Activated T-cell treated with anti-CD3 and anti-CD28 coated beads for 24 hours (primary cell): ENCODE measurements at regions not wholly inside any gene's neighbourhood (a gene's known extent, or its start where the extent isn't known, plus 50 kb on each side); places are given as distances from the start of the nearest gene placed in this dataset.
"Not testable (repeated sequence)": the region's sequence is repeated elsewhere in the genome, so short reads cannot be mapped to it uniquely, and the experiment has no call there.

Experiments used
- DNase-seq: peaks from one replicate; pipeline ENCODE4 v3.0.0-alpha.2; 2020; ENCODE audit warnings: low read depth

DNA sequence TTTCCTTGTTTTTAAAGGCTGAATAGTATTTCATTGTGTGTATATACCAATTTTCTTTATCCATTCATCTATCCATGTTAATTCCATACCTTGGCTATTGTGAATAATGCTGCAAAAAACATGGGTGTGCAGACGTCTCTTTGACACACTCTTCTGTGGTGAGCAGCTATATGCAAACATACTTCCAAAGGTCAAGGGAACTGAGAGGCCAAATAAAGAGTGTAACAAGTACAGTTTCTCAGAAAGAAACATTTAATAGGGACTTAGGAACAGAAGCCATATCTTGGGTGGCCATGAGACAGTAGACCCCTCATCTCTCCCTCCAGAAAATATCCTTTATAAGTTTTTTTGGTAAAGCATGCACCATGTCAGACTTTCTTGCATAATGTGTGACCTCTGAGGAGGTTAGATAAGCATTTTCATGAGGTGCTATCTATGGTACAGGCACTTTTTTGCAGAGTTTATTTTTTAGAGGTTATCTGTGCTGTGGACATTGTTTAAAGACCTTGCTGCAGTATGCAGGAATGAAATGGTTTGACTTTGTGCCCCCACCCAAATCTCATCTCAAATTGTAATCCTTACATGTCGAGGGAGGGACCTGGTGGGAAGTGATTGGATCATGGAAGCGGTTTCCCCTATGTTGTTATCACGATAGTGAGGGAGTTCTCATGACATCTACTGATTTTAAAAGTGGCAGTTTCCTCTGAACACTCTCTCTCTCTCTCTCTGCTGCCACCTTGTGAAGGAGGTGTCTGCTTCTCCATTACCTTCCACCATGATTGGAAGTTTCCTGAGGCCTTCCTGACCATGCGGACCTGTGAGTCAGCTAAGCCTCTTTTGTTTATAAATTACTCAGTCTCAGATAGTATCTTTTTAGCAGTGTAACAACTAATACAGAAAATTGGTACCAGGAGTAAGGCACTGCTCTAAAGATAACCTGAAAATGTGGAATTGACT, 1202.3 kb downstream of the GALC start:
- no peak for DNase-seq

DNA sequence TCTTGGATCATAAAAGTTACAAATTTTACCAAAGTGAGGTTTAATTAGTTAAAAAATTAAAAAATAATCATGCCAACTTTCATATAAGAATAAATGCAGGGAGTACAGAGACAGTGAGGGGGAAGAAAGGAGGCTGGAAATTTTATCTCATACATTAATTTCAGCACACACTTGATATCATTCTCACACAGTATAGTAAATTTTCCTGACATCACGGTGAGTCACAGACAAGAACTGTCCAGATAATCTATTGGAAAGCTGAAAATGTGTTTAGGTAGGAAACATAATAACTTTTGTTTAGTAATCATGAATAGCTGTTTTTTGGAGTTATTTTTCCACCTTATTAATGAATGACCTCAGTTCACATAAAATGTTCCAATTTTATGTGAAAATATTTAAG, 1204.8 kb downstream of the GALC start:
- no peak for DNase-seq

- no peak for DNase-seq
These were observed 1205.3 kb downstream of the GALC start for GRCh38 chr14:86787717-86788116.

- no peak for DNase-seq
These were observed 1210.8 kb downstream of the GALC start for GRCh38 chr14:86782092-86782580.

DNA sequence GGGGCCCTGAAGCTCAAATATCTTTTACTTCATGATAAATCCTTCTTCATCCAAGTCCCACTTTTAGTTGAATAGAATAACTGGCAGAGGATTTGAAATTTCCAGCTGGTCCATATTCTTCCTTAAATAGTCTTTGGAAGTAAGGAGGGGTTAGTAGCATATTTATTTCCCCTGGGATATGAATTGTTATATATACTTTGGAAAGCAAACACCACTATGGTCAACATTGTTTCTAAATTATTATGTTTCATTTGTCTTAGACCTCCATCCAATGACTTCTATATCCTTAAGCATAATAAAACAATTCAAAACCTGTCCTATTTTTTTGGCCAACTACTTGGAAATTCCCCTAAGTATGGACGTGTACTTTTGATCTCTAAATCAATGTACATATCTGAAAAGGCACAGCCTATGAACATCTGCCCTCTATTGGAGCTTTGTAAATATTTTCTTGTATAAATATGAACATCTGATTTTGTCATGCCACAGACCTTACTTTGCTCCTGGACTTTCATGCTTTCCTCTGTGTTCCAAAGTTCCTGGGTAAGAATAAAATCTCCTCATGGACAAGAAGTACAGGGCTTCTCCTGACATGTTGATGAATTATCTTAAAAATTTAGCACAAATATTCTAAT, 1212.0 kb downstream of the GALC start:
- DNase-seq, result no peak

DNA sequence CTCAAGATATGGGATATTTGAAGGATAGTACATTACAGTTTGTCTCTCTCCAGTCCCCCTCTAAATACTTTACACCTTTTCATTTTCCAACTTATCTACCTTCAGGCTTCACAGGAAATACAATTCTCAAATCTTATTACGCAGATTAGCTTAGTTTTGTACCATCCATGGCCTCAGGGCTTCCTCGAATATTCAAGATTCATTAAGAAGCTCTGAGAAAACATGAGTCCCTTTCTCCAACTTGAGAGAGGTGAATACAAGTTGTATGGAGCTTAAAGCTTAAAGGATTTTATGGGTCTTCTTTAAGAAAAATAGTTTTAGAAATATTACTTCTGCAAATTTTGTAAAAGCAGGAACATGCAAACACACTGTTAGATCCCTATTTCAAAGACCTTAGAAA, 1212.5 kb downstream of the GALC start:
- no peak for DNase-seq

DNA sequence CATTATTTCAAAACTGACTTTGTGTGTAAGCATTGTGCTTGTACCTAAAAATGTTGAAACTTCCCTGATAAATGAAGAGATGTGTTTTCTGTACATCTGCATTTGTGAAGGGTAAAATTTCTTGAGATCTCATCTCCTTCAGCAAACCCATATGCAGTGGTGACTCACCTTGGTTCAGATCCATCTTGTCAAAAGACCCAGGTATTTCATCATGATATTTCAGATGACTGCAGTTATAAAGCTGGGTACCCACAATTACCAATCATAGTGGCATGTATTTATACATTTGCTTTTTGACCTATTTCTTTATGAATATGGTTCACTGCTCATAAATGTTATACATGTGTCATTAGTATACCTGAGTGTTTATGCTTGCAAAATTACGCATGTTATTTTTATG, 1213.6 kb downstream of the GALC start:
- DNase-seq, result no peak

DNA sequence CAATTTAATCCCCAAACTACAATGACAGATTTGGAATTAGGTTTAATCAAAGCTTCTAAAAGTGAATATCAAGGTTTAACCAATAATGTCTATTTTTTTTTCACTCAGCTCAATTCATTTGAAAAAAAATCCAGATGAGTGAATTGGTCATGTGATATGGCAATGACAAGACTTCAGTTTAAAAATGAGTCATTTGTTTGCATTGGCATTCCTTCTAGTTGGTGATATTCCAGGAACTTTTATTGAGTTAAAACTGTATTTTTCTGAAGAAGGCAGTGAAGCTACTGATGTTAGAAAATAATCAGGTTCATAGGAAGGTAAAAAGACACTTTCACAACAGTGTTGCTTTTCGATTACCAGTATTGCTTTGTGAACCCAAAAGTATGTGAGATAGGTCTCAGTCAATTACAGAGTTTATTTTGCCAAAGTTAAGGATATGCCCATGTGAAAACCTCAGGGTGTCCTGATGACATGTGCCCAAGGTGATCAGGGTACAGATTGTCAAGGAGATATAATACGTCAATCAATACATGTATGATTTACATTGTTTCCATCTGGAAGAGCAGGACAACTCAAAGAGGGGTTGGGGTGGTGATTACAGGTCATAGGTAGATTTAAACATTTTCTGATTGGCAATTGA, 1214.9 kb downstream of the GALC start:
- DNase-seq, result no peak

GRCh38 chr14:86775896-86776295, 1217.1 kb downstream of the GALC start:
- not testable (repeated sequence) for DNase-seq

DNA sequence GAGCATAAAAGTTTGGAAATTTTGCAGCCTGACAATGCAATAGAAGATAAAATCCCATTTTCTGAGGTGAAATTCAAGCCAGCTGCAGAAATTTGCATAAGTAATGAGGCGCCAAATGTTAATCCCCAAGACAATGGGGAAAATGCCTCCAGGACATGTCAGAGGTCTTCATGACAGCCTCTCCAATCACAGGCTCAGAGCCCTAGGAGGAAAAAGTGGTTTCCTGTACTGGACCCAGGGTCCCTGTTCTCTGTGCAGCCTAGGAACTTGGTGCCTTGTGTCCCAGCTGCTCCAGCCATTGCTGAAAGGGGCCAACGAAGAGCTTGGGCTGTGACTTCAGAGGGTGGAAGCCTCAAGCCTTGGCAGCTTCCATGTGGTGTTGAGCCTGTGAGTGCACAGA, 1218.1 kb downstream of the GALC start:
- no peak for DNase-seq

- DNase-seq, result no peak
These were observed 1220.9 kb downstream of the GALC start for GRCh38 chr14:86772075-86772474.

GRCh38 chr14:86770186-86770585, 1222.8 kb downstream of the GALC start:
- no peak for DNase-seq

DNA sequence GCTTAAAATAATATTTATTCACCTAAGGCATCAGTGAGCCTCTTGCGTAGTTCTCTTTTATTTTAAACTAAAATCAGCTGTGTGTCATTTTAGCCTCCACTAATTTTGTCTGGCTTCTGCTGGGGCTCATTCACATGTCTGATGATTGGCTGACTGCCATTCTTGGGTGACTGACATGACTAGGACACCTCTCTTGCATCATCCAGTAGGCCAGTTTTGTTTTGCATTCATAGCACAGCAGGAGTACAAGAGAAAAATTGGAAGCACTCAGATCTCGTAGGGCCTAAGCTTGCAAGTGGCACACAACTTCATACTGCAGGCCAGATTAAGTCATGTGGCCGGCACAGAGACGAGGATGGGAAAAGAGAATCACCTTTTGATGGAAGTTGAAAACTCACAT, 1226.5 kb downstream of the GALC start:
- no peak for DNase-seq

GRCh38 chr14:86761611-86762010, 1231.4 kb downstream of the GALC start:
- no peak for DNase-seq

DNA sequence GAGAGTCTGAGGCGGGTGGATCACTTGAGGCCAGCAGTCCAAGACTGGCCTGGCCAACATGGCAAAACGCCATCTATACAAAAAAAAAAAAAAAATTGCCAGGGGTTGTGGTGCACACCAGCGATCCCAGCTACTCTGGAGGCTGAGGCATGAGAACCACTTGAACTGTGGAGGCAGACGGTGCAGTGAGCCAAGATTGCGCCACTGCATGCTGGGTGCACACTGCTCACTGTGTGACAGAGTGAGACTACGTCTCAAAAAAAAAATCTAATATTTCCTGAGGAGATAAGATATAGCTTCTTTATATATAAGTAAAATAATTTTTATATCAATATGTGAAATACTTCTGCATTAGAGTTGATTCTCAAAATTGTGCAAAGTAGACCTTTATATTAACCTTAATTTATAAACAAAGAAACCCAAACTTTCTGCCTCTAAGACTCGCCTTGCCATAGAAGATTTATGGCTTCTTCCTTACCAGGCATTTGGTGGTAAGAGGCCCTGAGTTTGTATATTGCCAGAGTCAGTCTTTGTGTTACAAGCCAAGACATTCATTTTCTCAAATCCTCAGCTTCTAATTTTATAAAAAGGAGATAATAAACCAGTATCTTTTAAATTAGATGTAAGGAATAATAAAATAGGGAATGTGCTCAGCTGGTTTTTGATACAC, 1226.7 kb downstream of the FLRT2 start:
- DNase-seq, result no peak

- not testable (repeated sequence) for DNase-seq
These were observed 1220.5 kb downstream of the FLRT2 start for GRCh38 chr14:86750488-86750887.

DNA sequence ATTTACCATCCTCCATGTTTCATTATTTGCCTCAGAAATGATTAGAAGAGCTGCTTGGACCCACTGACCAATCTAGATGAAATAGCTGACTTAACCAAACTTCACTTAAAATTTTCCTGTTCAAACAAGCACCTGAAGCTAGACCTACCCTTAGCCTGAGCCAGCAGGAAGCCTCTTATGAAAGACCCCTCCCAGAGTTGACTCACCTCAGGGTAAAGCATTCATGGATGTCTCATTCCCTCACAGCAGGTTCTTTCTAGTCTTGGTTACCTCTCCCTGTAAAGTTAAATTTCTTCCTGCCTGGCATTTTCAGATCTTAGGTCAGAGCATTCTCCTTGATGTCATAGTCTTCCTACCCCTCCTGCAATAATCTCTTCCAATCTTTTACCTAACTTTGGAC, 1209.8 kb downstream of the FLRT2 start:
- DNase-seq, result no peak

GRCh38 chr14:86731427-86731826, 1201.5 kb downstream of the FLRT2 start:
- DNase-seq, result not testable (repeated sequence)

DNA sequence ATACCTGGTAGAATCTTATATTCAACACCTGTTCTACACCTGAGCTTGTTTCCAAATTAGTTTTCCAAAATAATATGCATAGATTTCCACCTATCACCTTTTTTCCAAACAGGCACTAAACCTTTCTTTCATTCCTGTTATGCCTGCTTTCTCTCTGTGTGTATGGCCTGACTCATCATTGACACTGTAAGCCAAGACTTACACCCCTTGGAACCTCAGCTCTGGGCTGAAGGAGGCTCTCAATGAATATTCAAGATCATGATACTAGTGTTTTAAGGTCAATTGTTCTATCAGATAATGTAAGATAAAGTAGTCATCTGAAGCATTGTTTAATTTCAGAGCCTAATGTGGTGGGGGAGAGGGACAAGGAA, 1193.3 kb downstream of the FLRT2 start:
- DNase-seq, result no peak

DNA sequence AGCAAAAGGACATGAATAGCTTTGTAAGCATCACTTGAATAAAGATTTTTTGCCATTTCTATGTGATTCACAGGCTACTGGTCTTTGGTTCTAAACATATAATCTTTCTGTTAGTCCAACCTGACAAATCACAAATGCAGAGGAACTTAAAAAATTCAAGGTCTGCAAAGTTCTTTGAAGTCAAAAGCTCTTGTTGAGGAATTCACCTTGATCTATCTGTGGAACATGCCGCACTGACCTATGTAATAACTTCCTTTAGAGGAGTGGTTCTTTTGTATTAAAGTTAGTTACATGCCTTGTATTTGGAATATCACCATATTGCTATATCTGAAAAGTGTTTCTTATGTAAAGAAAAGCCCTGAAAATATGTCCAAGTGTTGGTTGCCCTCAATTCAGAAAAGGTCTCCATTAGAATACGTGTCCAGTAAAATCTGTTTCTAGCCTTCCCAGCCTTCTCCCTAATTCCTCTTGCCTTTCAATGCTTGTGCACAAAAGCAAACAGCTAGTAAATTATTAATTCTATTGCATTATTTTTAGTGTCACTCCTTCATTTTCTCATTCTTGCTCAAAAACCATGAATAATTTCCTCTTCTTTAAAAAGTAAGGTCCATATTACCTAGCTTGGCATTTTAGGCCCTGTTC, 1192.8 kb downstream of the FLRT2 start:
- DNase-seq, result no peak

DNA sequence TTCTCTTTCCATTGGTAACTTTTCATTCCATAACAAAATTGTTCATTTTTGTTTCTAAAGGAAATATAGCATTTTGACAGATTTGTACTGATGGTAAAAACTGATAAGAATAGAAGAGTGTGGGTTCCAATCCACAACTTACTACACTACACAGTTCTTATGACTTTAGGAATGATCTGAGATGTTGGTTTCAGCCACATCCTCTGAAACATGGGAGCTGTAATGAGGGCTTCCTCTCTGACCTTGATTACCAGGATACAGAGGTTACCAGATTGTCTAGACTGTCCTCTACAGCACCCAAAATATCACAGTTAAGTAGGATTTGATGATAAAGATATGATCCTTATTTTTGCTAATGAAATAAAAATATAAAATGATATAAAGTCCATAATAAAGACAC, 1184.6 kb downstream of the FLRT2 start:
- no peak for DNase-seq

DNA sequence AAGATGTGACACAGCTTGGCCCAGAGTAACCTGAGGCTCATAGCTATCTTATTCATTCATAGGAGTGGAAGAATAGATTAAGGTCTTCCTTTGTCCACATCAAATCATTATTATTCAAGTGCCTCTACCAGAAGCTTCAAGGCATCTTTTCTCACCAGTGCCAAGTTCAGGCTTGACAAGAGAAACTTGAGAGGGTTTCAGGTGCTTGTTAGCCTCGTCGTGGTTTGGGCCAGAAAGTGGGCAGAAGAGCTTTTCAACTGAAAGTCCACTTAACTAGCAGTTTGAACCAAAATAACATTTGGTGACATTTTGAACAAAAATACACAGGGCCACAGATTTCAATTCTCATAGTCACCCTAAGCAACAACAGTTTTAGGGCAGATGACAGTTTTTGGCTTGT, 1184.2 kb downstream of the FLRT2 start:
- DNase-seq, result no peak
